ENCODE measurements at regions not wholly inside any gene's neighbourhood (a gene's known extent, or its start where the extent isn't known, plus 50 kb on each side); places are given as distances from the start of the nearest gene placed in this dataset.
A peak's percentile ranks its signal among the peaks of the same experiment; 100 is the strongest.

- Histone ChIP-seq H3K4ac (replicated peaks; ENCODE audit: insufficient read length, low read depth, low read length) (no peak overlapping the region), H3K4me1 (replicated peaks in 1 of 4; ENCODE audit: control insufficient read depth in 3 of 4, insufficient read depth in 4 of 4, low read length in 3 of 4) (peaks cover 1 to 12% (median 9%) of the 10 kb centered on the region in 4 experiments; a peak in 6 of 7 replicates), H4K20me1 (replicated peaks in 1 of 2; ENCODE audit: control insufficient read depth in 1 of 2, insufficient read depth in 2 of 2, low read length in 2 of 2) (peaks cover 0 to 3% of the 10 kb centered on the region in 2 experiments), H2BK5ac (ENCODE audit: low read depth, low read length) (no peak overlapping the region), H2AFZ (ENCODE audit: low read length) (no peak overlapping the region), H3K23ac (ENCODE audit: insufficient read length) (no peak overlapping the region), H3K18ac (ENCODE audit: extremely low read depth, low read length) (no peak overlapping the region), H4K91ac (replicated peaks; ENCODE audit: insufficient read length, low read length) (no peak overlapping the region), H3K23me2 (ENCODE audit: low read depth, low read length) (no peaks in the 10 kb centered on the region), H4K5ac (ENCODE audit: insufficient read length, low read depth, low read length) (no peak overlapping the region), H3K36me3 (ENCODE audit: control insufficient read depth in 2 of 4, insufficient read depth in 4 of 4, low read length in 3 of 4) (no peaks in the 10 kb centered on the region), H3K79me2 (ENCODE audit: control insufficient read depth in 1 of 2, insufficient read depth in 2 of 2, low read length in 2 of 2) (peaks cover 5 to 36% of the 10 kb centered on the region in 2 experiments; a peak in 3 of 4 replicates), H2BK120ac (replicated peaks; ENCODE audit: low read depth, low read length) (no peak overlapping the region), H4K8ac (ENCODE audit: extremely low read depth, insufficient read depth, low read length) (no peak overlapping the region), H3K9ac (replicated peaks in 1 of 4; ENCODE audit: extremely low read depth in 1 of 4, low read depth in 3 of 4, low read length in 3 of 4) (no peak overlapping the region), H2BK20ac (ENCODE audit: low read length) (no peak overlapping the region), H3K79me1 (ENCODE audit: low read depth, low read length) (peaks cover 6% of the 10 kb centered on the region), H2BK15ac (ENCODE audit: low read length) (peak overlapping the region; percentile 38; the same call in 1 of the 2 replicates), H3K56ac (replicated peaks; ENCODE audit: insufficient read length, low read depth, low read length) (no peak overlapping the region), H2BK12ac (ENCODE audit: low read depth, low read length) (0 out of 2 replicates have a peak overlapping the region, but pooled peaks have one; percentile 5), H3K14ac (ENCODE audit: insufficient read length) (no peak overlapping the region), H3K9me3 (ENCODE audit: insufficient read depth in 2 of 2, low read depth in 1 of 2, low read length in 1 of 2) (no peaks in the 10 kb centered on the region), H3K27me3 (replicated peaks in 1 of 4; ENCODE audit: control insufficient read depth in 3 of 4, extremely low read depth in 1 of 4, insufficient read depth in 3 of 4, low read length in 3 of 4) (no peaks in the 10 kb centered on the region), H3K4me2 (ENCODE audit: insufficient read depth in 1 of 2, low read depth in 2 of 2, low read length in 2 of 2) (no peak overlapping the region), H3K27ac (ENCODE audit: low read depth, low read length) (no peak overlapping the region), H3K4me3 (ENCODE audit: extremely low read depth in 1 of 4, insufficient read depth in 2 of 4, low read depth in 3 of 4, low read length in 4 of 4) (no peak overlapping the region), H2AK5ac (ENCODE audit: low read depth, low read length) (peak overlapping the region; percentile 97; the same call in 1 of the 2 replicates)
- POLR2A ChIA-PET (ENCODE audit: partially characterized antibody), result interaction anchor here (0.9 to 1.7 kb wide), 2 partner anchors 10 to 13 kb away, joined by 3 to 5 read pairs; no protein-coding TSS in a partner anchor
- DNase-seq (ENCODE audit: low read depth in 1 of 2, low spot score in 2 of 2) (no peak), FAIRE-seq (no peak)
- CTCF ChIA-PET (ENCODE audit: partially characterized antibody), result interaction anchor here (0.8 to 2.2 kb wide), 4 partner anchors 10 to 81 kb away, joined by 3 to 12 read pairs (median 3); no protein-coding TSS in a partner anchor
- TF ChIP-seq SRF (IDR thresholded peaks at IDR 0.05; ENCODE audit: low read depth, low read length), result no peak
- TF ChIP-seq CTCF (IDR thresholded peaks at IDR 0.05; ENCODE audit: control extremely low read depth in 1 of 3, insufficient read depth in 1 of 3, low read depth in 1 of 3, low read length in 3 of 3), result no peak
- no peak for TF ChIP-seq TAF7 (optimal IDR thresholded peaks at IDR 0.05; ENCODE audit: borderline replicate concordance, low read depth, low read length)
- TF ChIP-seq POLR2AphosphoS5 (IDR thresholded peaks at IDR 0.05; ENCODE audit: low read depth, low read length), result no peak
- TF ChIP-seq SIN3A (conservative IDR thresholded peaks at IDR 0.05 in 1 of 2, IDR thresholded peaks at IDR 0.05 in 1 of 2; ENCODE audit: low read depth in 1 of 2, low read length in 2 of 2), result no peak
- no peak for TF ChIP-seq RAD21 (IDR thresholded peaks at IDR 0.05 in 1 of 2, conservative IDR thresholded peaks at IDR 0.05 in 1 of 2; ENCODE audit: low read depth in 2 of 2, low read length in 2 of 2)
- TF ChIP-seq CREB1 (IDR thresholded peaks at IDR 0.05), result no peak
- no peak for TF ChIP-seq EZH2 (IDR thresholded peaks at IDR 0.05; ENCODE audit: low read depth, low read length, severe bottlenecking)
- no peak for TF ChIP-seq NRF1 (IDR thresholded peaks at IDR 0.05; ENCODE audit: low read depth, low read length)
- TF ChIP-seq MAX (IDR thresholded peaks at IDR 0.05), result no peak
- no peak for TF ChIP-seq TCF12 (IDR thresholded peaks at IDR 0.05; ENCODE audit: low read depth, low read length)
- TF ChIP-seq CTBP2 (IDR thresholded peaks at IDR 0.05; ENCODE audit: borderline replicate concordance, insufficient read depth, insufficient read length, low read length), result no peak
These were observed 62.3 kb downstream of the UTRN start for GRCh38 chr6:144347448-144347759.

Measured in H1 (cell line).